ENCODE measurements at regions not wholly inside any gene's neighbourhood (a gene's known extent, or its start where the extent isn't known, plus 50 kb on each side); places are given as distances from the start of the nearest gene placed in this dataset.
"Not testable (repeated sequence)": the region's sequence is repeated elsewhere in the genome, so short reads cannot be mapped to it uniquely, and the experiment has no call there.

DNA sequence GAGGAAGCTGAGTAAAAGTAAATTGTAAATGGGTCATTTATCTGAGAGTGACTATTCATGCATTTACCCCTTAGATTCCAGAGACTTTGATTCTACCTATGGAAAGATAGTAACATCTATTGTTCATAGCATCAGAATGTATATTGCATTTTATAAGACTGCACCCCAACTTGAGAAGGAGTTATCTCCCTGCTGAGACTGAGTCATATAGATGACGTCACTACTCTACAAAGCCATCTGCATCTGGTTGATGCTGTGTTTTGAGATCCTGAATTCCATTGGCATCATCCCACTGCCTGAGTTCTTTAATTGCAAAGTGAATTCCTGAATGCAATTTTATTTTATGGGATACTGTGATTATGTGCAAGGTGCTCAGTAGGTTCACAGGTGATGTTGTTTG is 444.0 kb upstream of the SLC35B3 start:
- no peak for DNase-seq

DNA sequence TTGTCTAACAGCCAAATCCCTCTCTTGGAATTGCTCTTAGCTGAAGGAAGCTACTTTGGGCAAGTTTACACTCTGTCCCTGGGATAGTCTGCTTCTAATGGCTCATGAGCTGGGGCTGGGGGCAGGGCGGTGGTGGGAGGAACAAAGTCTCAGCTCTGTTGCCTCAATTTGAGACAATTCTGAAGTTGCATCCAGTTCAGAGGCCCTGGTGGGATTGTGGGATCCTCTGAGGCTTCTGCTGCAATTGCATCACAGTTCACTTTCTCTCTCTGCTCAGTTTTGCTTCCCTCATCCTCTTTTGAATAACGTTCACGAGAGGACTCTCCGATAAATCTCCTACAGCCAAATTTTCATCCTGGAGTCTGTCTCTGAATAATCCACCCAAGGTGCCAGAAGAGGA is 440.6 kb upstream of the SLC35B3 start:
- DNase-seq = no peak

DNA sequence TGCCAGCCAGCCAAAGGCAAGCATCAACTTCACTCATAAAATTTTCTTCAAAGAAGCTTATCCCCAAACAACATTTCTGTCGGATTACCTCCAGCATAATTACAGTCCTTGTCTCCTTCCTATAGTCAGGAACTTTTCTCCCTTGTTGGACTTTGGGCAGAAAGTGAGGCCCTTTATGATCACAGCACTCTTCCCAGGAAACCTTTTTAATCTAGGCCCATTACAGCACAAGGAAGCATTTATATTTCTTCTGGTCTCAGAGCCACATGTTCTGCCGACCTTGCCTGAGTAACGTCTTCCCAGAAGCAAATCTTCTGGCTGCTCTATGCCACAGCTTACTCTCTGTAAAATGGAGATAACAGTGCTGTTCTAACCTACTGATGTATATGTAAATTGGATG is 437.2 kb upstream of the SLC35B3 start:
- DNase-seq = no peak

DNA sequence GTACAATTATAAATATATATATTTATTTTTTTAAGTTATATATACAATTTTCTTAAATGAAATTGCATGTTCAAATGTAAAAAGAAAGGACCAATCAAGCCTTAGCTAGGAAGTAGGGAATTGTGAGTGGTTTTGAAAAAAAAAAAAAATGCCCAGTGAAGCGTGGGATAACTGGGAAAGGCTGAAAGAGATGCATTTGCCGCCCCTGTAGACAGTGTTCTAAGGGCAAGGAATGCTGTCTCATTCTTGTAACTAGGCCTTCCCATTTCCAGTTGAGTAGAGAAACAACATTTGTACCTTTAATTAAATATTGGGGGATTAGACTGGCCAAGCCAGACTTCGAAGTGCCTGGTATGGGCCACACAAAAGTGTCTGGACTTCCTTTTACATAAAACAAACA is 430.1 kb upstream of the SLC35B3 start:
- DNase-seq = no peak

DNA sequence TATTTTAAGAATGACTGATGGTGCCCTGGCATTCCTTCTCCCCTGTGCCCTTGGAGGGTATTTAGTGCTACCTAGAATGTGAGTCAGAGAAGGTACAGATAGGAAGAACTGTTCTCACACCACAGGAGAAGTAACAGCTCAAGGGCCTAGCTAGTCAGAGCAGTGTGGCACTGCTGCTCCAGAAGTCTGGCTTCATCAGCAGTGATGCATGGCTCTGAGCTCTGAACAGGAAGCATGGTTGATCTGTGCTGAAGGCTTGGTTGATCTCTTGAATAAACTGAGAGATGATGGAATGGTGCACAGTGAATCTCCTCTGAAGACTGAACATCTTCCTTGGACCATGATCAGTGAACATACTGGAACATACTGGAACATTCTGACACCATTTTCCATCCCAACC is 425.3 kb upstream of the SLC35B3 start:
- DNase-seq = no peak

DNA sequence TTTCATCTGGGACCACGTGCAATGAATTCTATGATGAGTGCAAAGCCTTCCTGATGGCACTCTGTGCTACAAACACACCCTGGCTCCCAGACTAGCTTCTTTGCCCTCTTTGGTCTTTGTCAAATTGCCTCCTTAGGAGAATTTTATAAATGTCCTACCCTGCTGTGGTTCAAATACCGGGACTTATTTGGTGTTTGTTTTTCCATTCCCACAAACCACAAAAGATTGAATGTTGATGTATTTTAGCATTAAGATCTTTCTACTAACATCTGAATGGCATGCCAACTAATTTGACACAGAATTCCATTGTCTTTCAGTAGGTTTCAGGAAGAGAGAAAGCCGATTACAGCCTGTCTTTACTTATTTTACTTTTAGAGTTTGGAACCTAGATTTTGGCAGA is 424.2 kb upstream of the SLC35B3 start:
- no peak for DNase-seq

DNA sequence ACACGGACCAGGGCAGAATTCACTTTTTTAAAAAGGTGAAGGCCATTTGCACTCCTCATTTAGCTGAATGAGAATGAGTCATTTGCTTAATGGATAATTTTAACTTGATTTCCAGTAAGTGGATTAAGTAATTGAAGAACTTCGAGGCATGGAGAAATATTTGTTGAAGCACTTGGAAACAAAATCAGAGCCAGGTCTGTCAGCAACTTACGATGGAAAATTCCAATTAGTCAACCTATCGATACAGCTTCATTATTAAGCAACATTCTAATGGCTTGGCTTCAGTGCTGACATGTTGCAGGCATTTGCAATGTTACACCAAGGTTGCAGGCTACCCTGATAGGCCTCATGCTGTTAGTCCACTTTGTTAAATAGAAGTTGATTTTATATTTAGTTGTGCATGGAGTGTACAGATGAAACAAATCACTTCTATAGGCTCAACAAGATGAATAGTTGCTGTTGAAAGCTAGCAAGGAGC is 423.5 kb upstream of the SLC35B3 start:
- DNase-seq = no peak

DNA sequence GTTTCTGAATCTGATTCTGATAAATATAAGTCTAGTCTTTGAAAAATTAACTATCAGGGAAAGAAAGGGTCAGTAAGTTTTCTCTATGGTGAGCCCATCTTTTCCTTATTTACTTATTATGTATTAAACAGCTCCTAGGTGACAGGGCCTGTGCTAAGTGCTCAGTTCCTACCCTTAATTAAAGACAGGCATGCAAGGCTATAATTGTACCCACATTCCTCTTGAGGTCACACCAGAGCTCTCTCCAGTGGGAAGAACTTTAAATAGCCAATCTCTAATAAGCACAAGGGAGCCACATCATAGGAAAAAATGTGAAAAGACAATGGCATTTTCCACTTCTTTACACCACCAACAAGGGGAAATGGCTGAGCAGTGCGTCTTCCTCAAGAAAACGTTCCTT is 421.8 kb upstream of the SLC35B3 start:
- peak; percentile 1 for DNase-seq

DNA sequence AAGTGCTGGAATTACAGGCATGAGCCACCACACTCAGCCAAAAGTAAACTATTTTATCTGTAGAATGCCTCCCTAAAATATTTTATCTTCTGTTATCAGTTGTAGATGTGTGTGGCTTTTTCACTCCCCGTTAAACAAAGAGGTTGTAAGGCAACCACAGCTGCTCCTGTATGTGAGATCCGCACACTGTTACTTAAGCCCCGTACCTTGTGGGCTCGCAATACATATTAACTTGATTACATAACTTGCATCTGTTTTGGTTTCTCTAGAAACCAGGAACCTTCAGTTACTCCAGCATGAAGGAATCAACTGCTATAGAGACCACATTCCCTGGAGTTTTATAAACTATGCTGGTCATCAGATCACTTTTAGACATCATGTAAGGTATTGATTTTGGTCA is 420.1 kb upstream of the SLC35B3 start:
- no peak for DNase-seq

DNA sequence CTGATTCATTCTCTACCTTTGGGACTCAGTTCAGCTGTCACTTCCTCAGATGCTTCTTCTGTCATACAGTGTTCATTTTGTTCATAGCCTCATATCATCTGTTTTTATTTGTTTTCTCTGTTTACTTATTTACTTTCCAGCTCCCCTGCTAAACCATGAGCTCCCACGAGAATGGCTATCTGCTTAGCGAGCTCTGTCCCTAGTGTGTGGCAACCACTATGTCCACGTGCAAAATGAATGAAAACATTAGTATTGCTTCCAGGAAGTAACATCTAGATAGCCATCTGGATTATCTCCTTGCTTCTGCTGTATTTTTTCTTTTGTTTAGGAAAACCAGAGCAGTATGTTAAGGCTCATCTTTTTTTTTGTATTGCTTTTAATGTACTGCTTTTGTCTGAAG is 417.0 kb upstream of the SLC35B3 start:
- no peak for DNase-seq

DNA sequence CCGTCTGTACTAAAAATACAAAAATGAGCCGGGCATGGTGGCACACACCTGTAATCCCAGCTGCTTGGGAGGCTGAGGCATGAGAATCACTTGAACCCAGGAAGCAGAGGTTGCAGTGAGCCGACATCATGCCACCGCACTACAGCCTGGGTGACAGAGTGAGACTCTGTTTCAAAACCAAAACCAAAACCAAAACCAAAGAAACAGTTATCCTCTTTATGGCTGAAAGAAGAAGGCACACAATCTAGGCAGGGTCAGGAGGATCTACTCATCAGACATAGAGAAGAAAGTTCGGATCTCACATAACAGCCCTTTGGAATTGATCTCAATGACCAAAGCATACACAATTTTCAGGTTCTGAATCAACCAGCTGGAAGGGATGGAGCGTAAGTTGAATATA is 411.3 kb upstream of the SLC35B3 start:
- DNase-seq = not testable (repeated sequence)

DNA sequence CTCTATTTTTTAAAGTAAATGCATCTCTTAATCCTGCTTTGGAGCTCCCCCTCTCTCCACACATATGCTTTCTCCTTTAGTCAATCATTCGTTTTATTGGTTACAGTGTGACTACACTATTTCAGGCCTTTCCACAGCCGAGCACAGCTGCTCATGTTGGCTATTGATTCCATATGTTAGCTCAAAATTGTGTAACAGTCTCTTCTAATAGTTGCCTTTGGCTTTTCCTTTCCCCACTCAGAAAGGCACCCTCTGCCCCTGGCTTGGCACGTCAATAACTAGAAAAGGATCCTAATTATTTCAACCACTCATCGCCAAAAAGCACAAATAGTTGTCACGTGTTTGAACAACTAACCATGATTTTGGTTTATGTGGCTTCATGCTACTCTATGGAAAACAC is 410.3 kb upstream of the SLC35B3 start:
- DNase-seq = peak; percentile 65

DNA sequence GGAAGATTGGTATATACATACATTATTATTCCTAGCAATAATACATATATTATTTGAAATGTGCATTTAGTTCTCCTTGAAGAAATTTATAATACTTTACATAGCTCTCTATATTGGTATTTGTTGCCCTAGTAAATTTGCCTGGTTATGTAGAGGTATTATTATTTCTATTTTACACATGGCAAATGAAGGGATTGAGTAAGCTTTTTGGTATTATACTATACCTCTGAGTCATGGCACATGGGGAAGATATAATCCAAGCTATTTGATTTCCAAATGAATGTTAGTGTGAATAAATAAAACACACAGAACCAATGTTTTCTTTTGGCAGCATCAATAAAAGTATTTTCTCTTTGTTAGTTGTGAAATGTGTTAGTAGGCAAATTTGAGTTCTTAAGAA is 409.6 kb upstream of the SLC35B3 start:
- DNase-seq = no peak

DNA sequence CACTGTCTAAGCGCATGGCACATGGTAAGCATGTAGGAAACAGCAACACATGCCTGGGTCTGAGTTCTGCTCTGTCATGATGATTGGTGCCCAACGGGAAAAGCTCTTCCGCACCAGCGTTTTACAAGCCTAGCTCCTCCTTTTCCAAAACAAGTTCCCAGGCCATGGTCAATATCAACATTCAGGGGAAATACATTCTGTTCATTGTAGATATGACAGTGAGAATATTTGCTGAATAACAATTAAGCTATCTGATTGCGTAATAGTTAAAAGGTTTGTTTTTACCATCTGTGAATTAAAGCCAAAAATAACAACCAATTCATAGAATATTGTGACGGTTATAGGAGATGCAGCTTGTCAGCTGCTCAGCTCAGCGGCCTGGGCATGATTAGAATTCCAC is 404.3 kb upstream of the SLC35B3 start:
- no peak for DNase-seq

DNA sequence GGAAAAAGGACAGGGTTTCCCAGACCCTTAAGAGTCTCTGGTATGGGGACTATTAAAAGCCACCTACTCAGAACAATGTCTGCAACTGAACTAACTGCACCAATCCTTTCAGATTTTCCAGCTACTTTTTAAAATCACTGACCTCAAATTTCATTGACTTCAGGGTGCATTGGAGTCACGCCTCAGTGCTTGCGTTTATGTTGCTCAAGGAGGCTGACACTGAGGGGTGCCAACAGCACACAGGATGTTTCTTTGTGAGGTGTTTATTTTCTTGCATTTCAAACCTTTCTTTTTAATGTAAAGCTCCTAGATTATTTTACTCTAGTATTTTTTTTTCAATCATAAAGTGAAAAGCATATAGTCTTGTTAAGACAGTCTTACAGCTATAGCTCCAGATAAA is 402.0 kb upstream of the SLC35B3 start:
- DNase-seq = no peak

DNA sequence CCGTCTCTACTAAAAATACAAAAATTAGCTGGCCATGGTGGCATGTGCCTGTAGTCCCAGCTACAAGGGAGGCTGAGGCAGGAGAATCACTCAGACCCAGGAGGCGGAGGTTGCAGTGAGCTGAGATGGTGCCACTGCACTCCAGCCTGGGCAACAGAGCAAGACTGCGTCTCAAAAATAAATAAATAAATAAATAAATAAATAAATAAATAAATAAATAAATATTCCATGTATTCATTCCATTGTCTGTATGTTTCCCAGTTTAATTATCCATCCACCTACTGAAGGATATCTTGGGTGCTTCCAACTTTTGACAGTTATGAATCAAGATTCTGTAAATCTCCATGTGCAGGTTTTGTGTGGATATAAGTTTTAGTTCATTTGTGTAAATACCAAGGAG is 397.4 kb upstream of the SLC35B3 start:
- DNase-seq = not testable (repeated sequence)

DNA sequence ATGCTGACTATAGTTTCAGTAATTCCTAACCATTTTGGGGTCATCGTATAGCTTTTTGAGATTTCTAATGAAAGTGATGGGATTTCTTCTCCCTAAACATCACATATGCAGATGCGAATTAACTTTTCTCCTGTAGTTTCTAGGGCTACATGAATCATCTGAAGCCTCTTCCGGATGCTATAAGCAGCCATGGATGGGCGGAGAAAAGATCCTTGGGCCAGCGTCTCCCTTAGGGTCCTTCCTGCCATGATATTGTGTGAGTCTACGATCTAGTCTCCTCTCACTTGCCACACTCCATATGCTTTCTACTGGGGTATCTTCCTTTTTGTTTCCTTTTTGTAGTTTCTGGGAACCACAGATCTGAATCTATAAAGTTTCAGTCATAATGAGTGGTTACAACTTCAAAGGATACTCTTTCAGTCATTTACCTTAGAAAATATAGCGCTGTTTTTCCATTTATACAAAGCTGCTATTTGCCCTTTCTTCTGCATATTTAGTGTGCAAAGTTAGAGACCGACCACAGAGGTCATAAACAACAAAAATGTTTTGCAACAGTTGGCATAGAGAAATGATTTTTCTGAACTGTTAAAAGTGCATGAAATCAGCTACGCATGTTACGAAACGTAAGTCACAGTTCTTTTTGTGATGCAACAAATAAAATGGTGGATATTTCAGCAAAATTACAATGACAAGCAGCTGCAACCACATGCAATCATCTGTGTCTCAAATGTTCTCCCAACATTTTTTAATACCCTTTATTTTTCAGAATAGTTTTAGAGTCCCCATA is 396.2 kb upstream of the SLC35B3 start:
- no peak for DNase-seq

DNA sequence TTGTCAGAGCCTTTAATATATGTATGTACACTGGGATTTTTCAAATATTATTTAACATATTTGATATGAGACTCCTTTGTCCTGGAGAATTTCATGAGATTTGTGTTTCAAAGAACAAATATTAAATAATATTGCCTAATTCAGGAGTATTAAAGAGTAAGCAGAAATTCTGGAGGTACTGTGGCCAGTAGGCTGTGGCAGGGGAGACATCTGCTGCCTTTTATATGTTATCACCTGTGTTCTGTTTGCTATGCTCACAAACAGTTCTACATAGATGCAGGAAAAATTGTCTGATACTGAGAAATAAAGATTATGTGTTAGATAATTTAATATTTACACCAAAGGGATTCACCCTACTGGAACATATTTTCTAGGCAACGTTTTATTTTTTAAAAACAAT is 395.4 kb upstream of the SLC35B3 start:
- DNase-seq = no peak

DNA sequence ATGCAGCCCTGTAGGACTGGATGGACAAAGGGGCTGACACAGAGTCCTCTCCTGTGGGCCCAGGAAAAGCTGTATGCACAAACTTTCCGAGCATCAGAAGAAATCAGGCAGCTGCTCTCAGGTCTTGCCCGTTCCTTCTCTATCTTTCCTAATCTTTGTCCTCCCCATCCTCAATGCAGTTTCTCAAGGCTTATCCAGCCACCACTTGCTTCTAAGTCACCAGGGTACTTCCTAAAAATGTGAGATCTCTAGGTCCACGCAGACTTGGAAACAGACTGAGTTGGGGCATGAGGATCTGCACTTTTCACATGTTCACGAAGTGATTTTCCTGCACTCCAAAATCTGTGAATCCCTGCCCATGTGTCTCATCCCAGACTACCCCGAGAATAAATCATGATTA is 394.5 kb upstream of the SLC35B3 start:
- no peak for DNase-seq

DNA sequence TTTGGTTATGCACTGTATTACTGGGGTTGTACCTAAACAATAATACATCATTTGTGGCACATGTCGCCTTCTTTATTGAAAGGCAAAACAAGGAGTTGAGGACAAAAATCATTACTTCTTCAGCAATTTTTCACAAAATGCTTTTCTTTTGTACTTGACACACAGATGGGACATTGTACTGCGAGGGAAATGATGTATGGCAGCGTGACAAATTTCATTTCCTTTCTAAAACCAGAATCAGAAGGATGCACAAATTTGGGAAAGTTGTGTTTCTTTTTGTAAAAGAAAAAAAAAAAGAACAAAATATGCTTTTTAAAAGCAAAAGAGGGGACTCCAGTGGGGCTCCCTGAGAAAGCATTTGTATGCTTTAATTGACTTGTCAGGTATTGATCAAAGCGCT is 394.0 kb upstream of the SLC35B3 start:
- DNase-seq = no peak

DNA sequence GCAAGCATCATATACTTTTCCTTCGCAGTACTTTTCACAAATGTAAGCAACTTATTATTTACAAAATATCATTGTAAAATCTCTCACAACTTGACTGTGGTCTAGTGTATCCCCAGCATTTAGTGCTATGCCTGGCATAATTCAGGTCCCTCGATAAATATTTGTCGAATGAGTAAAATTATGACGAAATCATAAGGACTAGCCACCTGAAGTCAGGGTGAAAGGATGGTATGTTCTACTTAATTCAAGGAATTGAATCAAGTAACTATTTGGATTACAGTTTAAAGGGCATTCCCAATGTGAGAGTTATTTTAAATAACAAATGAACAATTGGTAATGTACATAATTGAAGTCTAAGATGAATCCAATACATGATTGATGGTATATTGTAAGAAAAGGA is 393.0 kb upstream of the SLC35B3 start:
- DNase-seq = no peak

DNA sequence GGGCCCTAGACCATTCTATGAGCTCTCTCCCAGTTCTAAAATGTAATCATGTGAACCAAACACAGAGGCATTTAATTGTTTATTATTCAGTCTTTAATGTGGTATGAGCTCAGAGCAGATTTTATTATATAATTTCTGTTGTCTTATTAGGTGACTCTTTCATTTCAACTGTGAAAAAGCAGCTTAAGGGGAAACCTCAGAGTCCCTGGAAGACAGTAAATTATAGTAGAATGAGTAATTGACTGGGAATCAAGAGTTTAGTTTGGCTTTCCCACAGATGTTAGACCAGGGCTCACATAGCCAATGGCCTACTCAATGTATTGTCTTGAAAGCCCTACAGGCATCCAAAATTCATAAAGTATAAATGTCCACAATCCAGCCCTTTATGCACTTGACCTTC is 390.4 kb upstream of the SLC35B3 start:
- DNase-seq = no peak

DNA sequence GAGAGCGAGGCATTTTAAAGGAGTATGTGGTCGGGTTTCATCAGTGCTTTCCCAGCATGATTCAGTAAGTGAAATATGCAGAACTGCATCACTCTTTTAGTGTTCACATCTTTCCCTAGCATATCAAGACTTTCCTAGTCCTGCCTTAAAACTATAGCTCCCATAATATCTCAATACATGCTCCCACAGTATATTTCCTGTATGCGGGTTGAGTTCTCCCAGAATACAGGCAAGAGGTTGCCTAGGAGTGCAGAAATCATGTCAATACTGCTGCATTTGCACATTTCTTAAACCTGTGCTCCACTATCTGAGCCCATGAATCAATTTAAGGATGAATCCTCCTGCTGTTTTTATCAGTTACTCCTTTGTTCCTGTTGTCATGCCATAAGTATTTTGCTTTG is 386.6 kb upstream of the SLC35B3 start:
- DNase-seq = no peak

DNA sequence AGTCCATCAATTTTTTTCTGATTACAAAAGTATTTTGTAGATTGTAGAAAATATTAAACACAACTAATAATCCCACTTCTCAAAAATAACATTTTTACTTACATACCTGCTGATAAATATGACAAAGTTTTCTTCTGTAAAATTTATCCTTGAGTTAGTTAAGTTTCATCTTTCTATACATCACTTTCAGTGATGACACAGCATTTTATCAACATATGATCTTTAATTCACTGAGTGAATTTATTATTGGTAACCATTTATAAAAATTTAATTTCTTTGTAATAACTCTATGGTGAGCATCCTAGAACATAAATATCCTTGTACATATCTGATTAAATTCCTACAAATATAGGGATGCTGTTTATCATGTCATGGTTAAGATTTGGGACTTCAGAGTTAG is 385.0 kb upstream of the SLC35B3 start:
- no peak for DNase-seq

DNA sequence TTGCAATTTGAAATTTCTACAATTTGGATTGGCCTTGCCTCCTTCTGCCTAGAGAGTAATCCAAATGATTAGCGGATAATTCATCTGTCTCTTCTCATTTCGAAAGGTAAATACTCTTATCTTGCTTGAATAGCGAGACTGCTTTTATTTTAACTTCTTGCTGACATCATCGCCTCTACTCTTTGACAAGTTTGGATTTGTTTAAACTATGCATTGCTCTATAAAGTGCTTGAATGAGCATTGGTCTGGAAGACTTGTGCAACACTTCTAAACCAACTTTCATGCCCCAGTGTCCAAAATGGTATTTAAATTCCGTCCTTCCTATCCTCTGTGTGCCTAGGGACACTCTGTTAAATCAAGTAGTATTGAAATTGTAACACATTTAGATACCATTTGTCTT is 384.1 kb upstream of the SLC35B3 start:
- peak; percentile 23 for DNase-seq

Data from skin of body (tissue), 1 donor.